WI38 (cell line): ENCODE measurements at regions not wholly inside any gene's neighbourhood (a gene's known extent, or its start where the extent isn't known, plus 50 kb on each side); places are given as distances from the start of the nearest gene placed in this dataset.

Experiments used
- H3K4me3 ChIP-seq: 2 replicates; pipeline ENCODE4 v1.5.1; 2011; ENCODE audit warnings: low read depth, mild to moderate bottlenecking, control low read depth, low read length
- TF ChIP-seq, protein P1 (sequence below): IDR thresholded peaks from 2 replicates; pipeline ENCODE4 v1.5.1; 2012; ENCODE audit warnings: low read depth, mild to moderate bottlenecking, control low read depth, low read length

DNA sequence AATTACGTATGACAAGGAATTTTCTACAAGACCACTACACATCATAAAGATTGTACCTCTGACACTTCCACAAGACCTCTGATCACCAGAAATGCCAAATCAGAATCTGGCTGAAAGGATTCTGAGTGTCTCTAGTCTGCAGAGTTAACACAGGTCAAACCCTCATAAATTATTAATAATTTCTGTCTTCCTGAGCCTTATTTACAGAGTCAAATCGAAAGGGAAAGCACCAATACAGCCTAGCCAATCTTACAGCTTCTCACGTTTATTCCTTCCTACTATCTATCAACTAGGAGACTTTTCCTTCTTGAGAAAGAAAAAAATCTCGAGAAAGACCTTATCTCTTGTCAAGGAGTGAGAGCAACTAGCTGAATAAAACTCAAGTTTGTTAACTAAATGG is 2151.6 kb downstream of the MRPL39 start:
- H3K4me3 ChIP-seq, result no peak overlapping the region
- TF ChIP-seq, protein P1, sequence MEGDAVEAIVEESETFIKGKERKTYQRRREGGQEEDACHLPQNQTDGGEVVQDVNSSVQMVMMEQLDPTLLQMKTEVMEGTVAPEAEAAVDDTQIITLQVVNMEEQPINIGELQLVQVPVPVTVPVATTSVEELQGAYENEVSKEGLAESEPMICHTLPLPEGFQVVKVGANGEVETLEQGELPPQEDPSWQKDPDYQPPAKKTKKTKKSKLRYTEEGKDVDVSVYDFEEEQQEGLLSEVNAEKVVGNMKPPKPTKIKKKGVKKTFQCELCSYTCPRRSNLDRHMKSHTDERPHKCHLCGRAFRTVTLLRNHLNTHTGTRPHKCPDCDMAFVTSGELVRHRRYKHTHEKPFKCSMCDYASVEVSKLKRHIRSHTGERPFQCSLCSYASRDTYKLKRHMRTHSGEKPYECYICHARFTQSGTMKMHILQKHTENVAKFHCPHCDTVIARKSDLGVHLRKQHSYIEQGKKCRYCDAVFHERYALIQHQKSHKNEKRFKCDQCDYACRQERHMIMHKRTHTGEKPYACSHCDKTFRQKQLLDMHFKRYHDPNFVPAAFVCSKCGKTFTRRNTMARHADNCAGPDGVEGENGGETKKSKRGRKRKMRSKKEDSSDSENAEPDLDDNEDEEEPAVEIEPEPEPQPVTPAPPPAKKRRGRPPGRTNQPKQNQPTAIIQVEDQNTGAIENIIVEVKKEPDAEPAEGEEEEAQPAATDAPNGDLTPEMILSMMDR, result no peak

DNA sequence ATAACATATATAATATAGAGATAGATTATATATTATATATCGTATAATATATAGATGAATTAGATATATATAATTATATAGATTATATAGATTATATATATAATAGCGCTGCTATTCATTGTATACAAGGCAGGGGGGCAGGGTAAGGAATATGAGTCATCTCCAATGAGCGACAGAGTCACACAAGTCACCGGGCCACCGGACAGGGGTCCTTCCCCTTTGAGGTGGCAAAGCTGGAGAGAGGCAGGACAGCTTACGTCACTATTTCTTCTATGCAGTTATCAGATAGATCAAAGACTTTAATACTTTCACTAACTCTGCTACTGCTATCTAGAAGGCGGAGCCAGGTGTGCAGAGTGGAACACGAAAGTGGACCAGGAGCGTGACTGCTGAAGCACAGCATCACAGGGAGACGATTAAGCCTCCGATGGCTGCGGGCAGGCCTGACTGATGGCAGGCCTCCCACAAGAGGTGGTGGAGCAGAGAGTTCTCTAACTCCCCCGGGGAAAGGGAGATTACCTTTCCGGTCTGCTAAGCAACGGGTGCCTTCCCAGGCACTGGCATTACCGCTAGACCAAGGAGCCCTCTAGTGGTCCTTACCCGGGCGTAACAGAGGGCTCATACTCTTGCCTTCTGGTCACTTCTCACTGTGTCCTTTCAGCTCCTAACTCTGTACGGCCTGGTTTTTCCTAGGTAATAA is 2154.7 kb downstream of the MRPL39 start:
- TF ChIP-seq, protein P1, result no peak
- H3K4me3 ChIP-seq, result no peak overlapping the region

DNA sequence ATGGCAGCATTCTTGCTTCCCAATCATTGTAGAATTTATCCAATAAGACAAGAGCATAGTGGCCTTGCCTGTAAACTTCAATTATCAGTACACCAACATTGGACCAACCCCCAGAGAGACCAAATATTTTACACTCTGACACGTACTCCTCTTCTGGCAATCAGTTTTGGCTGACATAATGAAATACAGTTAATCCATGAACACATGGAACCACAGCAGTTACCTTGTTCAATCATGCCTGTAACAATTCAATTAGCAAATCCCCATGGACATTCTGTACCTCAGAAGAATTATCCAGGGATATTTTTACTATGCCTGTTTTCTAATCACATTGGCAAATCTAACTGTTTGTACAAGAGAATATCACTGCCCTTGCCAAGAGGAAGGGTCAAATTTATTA is 2162.0 kb downstream of the MRPL39 start:
- TF ChIP-seq, protein P1, result no peak
- no peak overlapping the region for H3K4me3 ChIP-seq

DNA sequence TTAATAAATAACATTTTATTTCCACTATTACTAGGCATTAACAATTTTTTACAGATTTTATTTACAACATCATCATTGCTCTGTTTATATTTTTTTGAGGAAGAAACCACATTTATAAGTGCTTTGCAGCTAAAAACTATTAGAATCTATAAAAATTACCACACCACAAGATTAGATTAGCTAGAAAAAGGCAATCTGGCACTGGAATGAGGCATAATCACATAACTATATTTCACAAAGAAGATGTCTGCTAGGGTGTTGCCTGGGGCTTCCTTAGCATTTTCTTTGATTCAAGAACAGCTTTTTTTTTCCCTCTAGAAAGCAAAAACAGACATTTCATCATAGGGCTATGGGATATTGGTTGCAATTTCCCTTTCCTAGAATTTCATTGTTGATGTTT is 2169.2 kb downstream of the MRPL39 start:
- TF ChIP-seq, protein P1, result no peak
- no peak overlapping the region for H3K4me3 ChIP-seq

DNA sequence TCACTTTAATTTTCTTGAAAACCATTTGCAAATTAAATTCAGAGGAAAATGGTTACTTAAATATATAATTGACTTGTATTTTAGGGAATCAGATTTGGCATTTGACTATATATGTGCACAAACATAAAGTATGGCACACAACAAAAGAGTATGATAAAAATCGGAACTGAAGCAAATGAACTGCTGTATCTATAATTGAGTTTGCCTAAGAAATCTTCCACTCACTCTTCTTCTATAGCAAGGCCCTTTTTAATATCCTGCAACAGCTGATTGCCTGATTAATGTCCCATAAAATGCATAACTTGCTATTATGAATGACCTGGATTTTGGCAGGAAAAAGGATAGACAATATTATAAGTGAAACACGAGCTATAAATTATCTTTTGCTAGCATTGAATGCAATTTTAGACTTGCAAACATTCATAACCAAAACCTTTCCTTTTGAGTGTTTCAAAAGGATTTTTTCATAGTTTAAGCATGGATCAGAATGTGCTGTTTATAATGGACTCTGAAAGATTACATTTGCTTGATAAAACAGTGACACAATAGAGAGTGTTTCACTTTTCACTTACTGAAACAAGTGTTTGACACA is 2204.3 kb downstream of the MRPL39 start:
- H3K4me3 ChIP-seq, result no peak overlapping the region
- TF ChIP-seq, protein P1, result no peak

DNA sequence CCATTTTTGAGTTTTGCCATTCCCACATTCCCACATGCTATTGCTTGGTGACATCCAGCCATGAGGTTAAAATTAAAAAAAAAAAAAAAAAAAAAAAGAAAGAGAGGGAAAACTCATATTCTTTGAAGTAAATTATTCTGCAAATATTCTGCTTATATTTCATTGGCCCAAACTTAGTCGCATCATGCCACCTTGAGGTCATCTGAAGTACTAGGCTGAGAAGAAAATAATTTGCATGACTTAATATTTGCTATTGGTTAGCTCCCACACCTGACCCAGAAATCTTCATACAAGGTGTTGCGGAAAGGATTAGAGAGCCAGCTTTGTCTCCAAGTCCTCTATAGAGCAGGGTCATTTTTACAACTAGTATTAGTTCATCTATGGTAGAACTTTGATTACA is 2206.0 kb downstream of the MRPL39 start:
- TF ChIP-seq, protein P1, result no peak
- H3K4me3 ChIP-seq, result no peak overlapping the region

DNA sequence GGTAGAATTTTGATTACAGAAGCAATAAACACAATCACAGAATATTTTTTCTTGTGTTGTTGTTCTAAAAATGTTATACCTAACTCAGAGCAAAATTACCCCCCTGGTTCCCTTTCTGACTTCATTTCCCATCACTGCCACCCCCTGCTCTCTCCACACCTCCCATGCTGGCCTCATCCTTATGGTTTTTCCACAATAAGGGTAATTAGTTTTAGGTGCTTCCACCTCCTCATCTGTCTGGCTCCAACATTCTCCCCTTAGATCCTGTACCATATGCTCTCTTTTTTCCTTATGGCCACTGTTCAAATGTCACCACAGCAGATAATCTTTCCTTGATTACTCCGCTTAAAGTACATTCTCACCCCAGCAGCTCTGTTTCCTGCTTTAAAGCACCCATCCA is 2208.6 kb downstream of the MRPL39 start:
- TF ChIP-seq, protein P1, result no peak
- no peak overlapping the region for H3K4me3 ChIP-seq
